HepG2 (cell line): ENCODE measurements at regions not wholly inside any gene's neighbourhood (a gene's known extent, or its start where the extent isn't known, plus 50 kb on each side); places are given as distances from the start of the nearest gene placed in this dataset.
A peak's percentile ranks its signal among the peaks of the same experiment; 100 is the strongest.

Experiments
- ATAC-seq: fragments of 200-7000 bp; cut with Tn5 transposase; 3 replicates; pipeline ENCODE4 v1.9.1; 2020; ENCODE audit warnings: mild to moderate bottlenecking, moderate library complexity
- BruUV-seq: library from RNA; stranded (reverse); fragments of 400-500 nt; replicated peaks from 2 replicates; lab custom pipeline; 2021; lab: Mats Ljungman, UMichigan
- CTCF ChIA-PET: fragments of 300-600 bp; formaldehyde crosslinking; extraction: SDS; loops from one replicate; lab custom pipeline; 2021; ENCODE audit warnings: low total read pairs, inconsistent platforms, low intra/inter-chr PET ratio; lab: Yijun Ruan, JAX
- POLR2A ChIA-PET: fragments of 350-600 bp; sonication (Branson Sonifier 250); formaldehyde crosslinking; loops from one replicate; lab custom pipeline; 2020; ENCODE audit warnings: antibody characterized with exemption, inconsistent platforms; lab: Yijun Ruan, JAX
- DNase-seq: peaks from one replicate; pipeline ENCODE4 v3.0.0-alpha.2; 2015; ENCODE audit warnings: low spot score
- FAIRE-seq: peaks from 3 replicates; lab custom pipeline; 2011; peaks lifted over from hg19 to GRCh38; lab: Jason Lieb, UNC
- H2AFZ ChIP-seq: one replicate; pipeline ENCODE4 v1.6.1; 2011; ENCODE audit warnings: low read length, inconsistent platforms
- H3K27ac ChIP-seq: fragments of 300-600 bp; 3 replicates; pipeline ENCODE4 v1.8.0; 2011; ENCODE audit warnings: mixed run types, mild to moderate bottlenecking, mixed read lengths, low read length, inconsistent platforms; ENCODE audit not compliant: insufficient read depth; ENCODE audit errors: extremely low read length
- H3K27me3 ChIP-seq, 2 experiments: fragments of 200-600 bp in 1 of 2; 2 replicates in 1 of 2; 3 replicates in 1 of 2; pipeline versions ENCODE4 v1.6.0 to v1.8.0; 2011; ENCODE audit warnings: low read length in 2 of 2, mild to moderate bottlenecking in 2 of 2, moderate library complexity in 2 of 2, inconsistent platforms in 1 of 2; ENCODE audit not compliant: insufficient read depth in 2 of 2, control insufficient read depth in 1 of 2
- H3K36me3 ChIP-seq, 2 experiments: fragments of 200-600 bp in 1 of 2; replicated peaks in 1 of 2; 2 replicates in 1 of 2; 3 replicates in 1 of 2; pipeline versions ENCODE4 v1.5.1 to v1.8.0; 2011; ENCODE audit warnings: low read length in 2 of 2, inconsistent platforms in 1 of 2; ENCODE audit not compliant: insufficient read depth in 2 of 2, control insufficient read depth in 1 of 2
- H3K4me1 ChIP-seq: 2 replicates; pipeline ENCODE4 v1.5.1; 2012; ENCODE audit warnings: low read length, inconsistent platforms; ENCODE audit not compliant: insufficient read depth
- H3K4me2 ChIP-seq: 2 replicates; pipeline ENCODE4 v1.6.0; 2011; ENCODE audit warnings: low read depth, low read length, inconsistent platforms
- H3K4me3 ChIP-seq, 3 experiments: fragments of 200-600 bp in 1 of 3; sonication (generic), shearing (Covaris generic) in 1 of 3; replicated peaks in 1 of 3; 2 replicates each; pipeline ENCODE4 v1.5.1; 2011 to 2016; ENCODE audit warnings: low read length in 3 of 3, inconsistent platforms in 2 of 3, low read depth in 2 of 3, mild to moderate bottlenecking in 2 of 3, control low read depth in 1 of 3, mixed read lengths in 1 of 3; ENCODE audit not compliant: insufficient read depth in 1 of 3
- H3K79me2 ChIP-seq: one replicate; pipeline ENCODE4 v1.6.1; 2011; ENCODE audit warnings: low read length, inconsistent platforms; ENCODE audit not compliant: insufficient read depth
- H3K9ac ChIP-seq: 2 replicates; pipeline ENCODE4 v1.6.0; 2011; ENCODE audit warnings: mild to moderate bottlenecking, low read depth, low read length, inconsistent platforms; ENCODE audit not compliant: insufficient read depth
- H3K9me3 ChIP-seq: 2 replicates; pipeline ENCODE4 v1.5.1; 2012; ENCODE audit warnings: mild to moderate bottlenecking, low read length
- H4K20me1 ChIP-seq: 2 replicates; pipeline ENCODE4 v1.6.0; 2011; ENCODE audit warnings: inconsistent platforms, mild to moderate bottlenecking, low read length, moderate library complexity; ENCODE audit not compliant: insufficient read depth
- ATF7 ChIP-seq, 2 experiments: fragments of 450-650 bp in 1 of 2; sonication (generic) in 1 of 2; formaldehyde crosslinking in 1 of 2; IDR thresholded peaks; 2 replicates each; pipeline versions ENCODE4 v1.4.0 to v1.6.1; 2016 to 2020; ENCODE audit warnings: antibody characterized with exemption in 1 of 2, mild to moderate bottlenecking in 1 of 2, missing genetic modification reagents in 1 of 2
- FOXO4 ChIP-seq: sonication (generic); formaldehyde crosslinking; conservative IDR thresholded peaks from 2 replicates; pipeline ENCODE4 v1.8.1; 2023; ENCODE audit warnings: missing genetic modification reagents
- PHB2 ChIP-seq: fragments of 450-650 bp; IDR thresholded peaks from 2 replicates; pipeline ENCODE4 v1.6.1; 2018; ENCODE audit not compliant: partially characterized antibody
- POGZ ChIP-seq: sonication (generic); formaldehyde crosslinking; IDR thresholded peaks from 2 replicates; pipeline ENCODE4 v1.4.0; 2020; ENCODE audit warnings: mild to moderate bottlenecking, missing genetic modification reagents
- RORA ChIP-seq: sonication (generic); formaldehyde crosslinking; IDR thresholded peaks from 2 replicates; pipeline ENCODE4 v1.5.0; 2020; ENCODE audit warnings: mild to moderate bottlenecking, missing genetic modification reagents, moderate library complexity
- SETDB1 ChIP-seq: sonication (generic); formaldehyde crosslinking; IDR thresholded peaks from 2 replicates; pipeline ENCODE4 v1.5.1; 2020; ENCODE audit warnings: missing genetic modification reagents, mild to moderate bottlenecking, borderline replicate concordance
- SMC3 ChIP-seq: IDR thresholded peaks from 2 replicates; pipeline ENCODE4 v1.6.1; 2011; ENCODE audit warnings: low read length, improper control_type of control experiment
- SOX6 ChIP-seq, 2 experiments: fragments of 450-650 bp in 1 of 2; sonication (generic) in 1 of 2; formaldehyde crosslinking in 1 of 2; IDR thresholded peaks; 2 replicates each; pipeline versions ENCODE4 v1.4.0 to v1.6.1; 2017 to 2020; ENCODE audit warnings: antibody characterized with exemption in 1 of 2, mild to moderate bottlenecking in 1 of 2, missing genetic modification reagents in 1 of 2
- ZMYM4 ChIP-seq: sonication (generic); formaldehyde crosslinking; IDR thresholded peaks from 2 replicates; pipeline ENCODE4 v1.8.1; 2023; ENCODE audit warnings: mild to moderate bottlenecking, missing genetic modification reagents
- ZNF224 ChIP-seq: sonication (generic); formaldehyde crosslinking; IDR thresholded peaks from 2 replicates; pipeline ENCODE4 v1.5.0; 2020; ENCODE audit warnings: mild to moderate bottlenecking, missing genetic modification reagents
- ZNF292 ChIP-seq: sonication (generic); formaldehyde crosslinking; IDR thresholded peaks from 2 replicates; pipeline ENCODE4 v1.8.1; 2022; ENCODE audit warnings: mild to moderate bottlenecking, low read depth, missing genetic modification reagents, borderline replicate concordance
- ZNF30 ChIP-seq: sonication (generic); formaldehyde crosslinking; IDR thresholded peaks from 2 replicates; pipeline ENCODE4 v1.5.0; 2020; ENCODE audit warnings: mild to moderate bottlenecking, missing genetic modification reagents
- ZNF687 ChIP-seq: sonication (generic); formaldehyde crosslinking; IDR thresholded peaks from 2 replicates; pipeline ENCODE4 v1.5.1; 2020; ENCODE audit warnings: mild to moderate bottlenecking, missing genetic modification reagents, moderate library complexity
- WGBS: methylation state at CpG from one replicate; pipeline ENCODE4 v1.1.6; 2017; ENCODE audit warnings: low lambda C conversion rate; 5-methylcytosine and 5-hydroxymethylcytosine counted together
- in situ Hi-C: cut with HindIII; loops from 2 replicates; pipeline ENCODE4 v1.10.0; 2017; ENCODE audit warnings: low pct_unique_long_range_greater_than_20kb; ENCODE audit not compliant: extremely low pct_ligation_motif_present
- intact Hi-C: fragments of 100-400 bp; cut with micrococcal nuclease; formaldehyde crosslinking; loops from one replicate; pipeline ENCODE4 v1.10.0; 2022; ENCODE audit not compliant: unreplicated experiment
- TF ChIP-seq, protein P1 (sequence below): sonication (generic); formaldehyde crosslinking; IDR thresholded peaks from 2 replicates; pipeline ENCODE4 v1.4.0; 2020; ENCODE audit warnings: mild to moderate bottlenecking, missing genetic modification reagents
- TF ChIP-seq, protein P2 (sequence below): sonication (generic); formaldehyde crosslinking; IDR thresholded peaks from 2 replicates; pipeline ENCODE4 v1.4.0; 2020; ENCODE audit warnings: missing genetic modification reagents, mild to moderate bottlenecking, borderline replicate concordance

DNA sequence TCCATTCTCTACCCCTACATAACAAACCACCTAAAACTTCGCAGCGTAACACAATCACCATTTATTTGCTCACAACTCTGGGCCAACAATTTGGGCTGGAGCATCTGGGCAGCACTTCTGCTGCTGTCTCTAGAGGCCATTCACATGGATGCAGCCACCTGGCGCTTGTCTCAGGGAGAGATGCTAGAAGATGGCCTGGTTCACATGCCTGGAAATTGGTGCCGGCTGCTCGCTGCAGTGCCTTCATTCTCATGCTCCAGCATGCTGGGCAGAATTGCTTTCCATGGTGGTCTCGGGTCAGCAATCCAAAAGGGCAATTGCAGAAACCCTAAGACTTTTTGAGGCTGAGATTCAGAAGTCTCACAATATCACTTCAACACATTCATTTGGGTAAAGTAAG lies 157.4 kb downstream of the SUCLG1 start:
- Histone ChIP-seq H3K27me3 (no peaks in the 10 kb centered on the region), H3K9me3 (peaks cover 18% of the 10 kb centered on the region), H3K79me2 (no peaks in the 10 kb centered on the region), H3K4me3 (no peak overlapping the region), H3K27ac (no peak overlapping the region), H3K36me3 (no peaks in the 10 kb centered on the region), H3K4me1 (peaks cover 67% of the 10 kb centered on the region), H4K20me1 (no peaks in the 10 kb centered on the region), H3K4me2 (no peak overlapping the region), H2AFZ (no peak overlapping the region), H3K9ac (no peak overlapping the region)
- ChIA-PET POLR2A (no interaction called here), CTCF (interaction anchor here (0.7 to 2.8 kb wide), 2 partner anchors 279 kb away, joined by 3 to 64 read pairs; no protein-coding TSS in a partner anchor)
- ATAC-seq (no peak), FAIRE-seq (no peak), DNase-seq (no peak)
- intact Hi-C loops (loop anchor here (2.0 to 5.0 kb wide), 4 partner anchors 119 to 1041 kb away; no protein-coding TSS in a partner anchor), in situ Hi-C loops (loop anchor here (5.0 kb wide), 1 partner anchor 279 kb away; no protein-coding TSS in a partner anchor)
- BruUV-seq = no TSS peak
- over 99% methylated on average over 6 of the region's 6 CpGs for WGBS
- TF ChIP-seq PHB2 (no peak), ZNF687 (peak; percentile 58), ZNF30 (CRISPR knock-in tag) (no peak), ATF7 (IDR thresholded peaks at IDR 0.05) (no peak), ATF7 (CRISPR knock-in tag; IDR thresholded peaks at IDR 0.05) (no peak), ZNF224 (CRISPR knock-in tag) (peak; percentile 52; the same call in 1 of the 2 replicates), POGZ (CRISPR knock-in tag) (no peak), FOXO4 (no peak), SOX6 (IDR thresholded peaks at IDR 0.05) (no peak), SOX6 (CRISPR knock-in tag; IDR thresholded peaks at IDR 0.05) (peak; percentile 12; the same call in 1 of the 2 replicates), RORA (CRISPR knock-in tag) (no peak), SETDB1 (no peak), ZMYM4 (peak; percentile 14; the same call in 1 of the 2 replicates), ZNF292 (no peak), SMC3 (no peak)
- TF ChIP-seq, protein P1, sequence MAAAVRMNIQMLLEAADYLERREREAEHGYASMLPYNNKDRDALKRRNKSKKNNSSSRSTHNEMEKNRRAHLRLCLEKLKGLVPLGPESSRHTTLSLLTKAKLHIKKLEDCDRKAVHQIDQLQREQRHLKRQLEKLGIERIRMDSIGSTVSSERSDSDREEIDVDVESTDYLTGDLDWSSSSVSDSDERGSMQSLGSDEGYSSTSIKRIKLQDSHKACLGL = no peak
- TF ChIP-seq, protein P2, sequence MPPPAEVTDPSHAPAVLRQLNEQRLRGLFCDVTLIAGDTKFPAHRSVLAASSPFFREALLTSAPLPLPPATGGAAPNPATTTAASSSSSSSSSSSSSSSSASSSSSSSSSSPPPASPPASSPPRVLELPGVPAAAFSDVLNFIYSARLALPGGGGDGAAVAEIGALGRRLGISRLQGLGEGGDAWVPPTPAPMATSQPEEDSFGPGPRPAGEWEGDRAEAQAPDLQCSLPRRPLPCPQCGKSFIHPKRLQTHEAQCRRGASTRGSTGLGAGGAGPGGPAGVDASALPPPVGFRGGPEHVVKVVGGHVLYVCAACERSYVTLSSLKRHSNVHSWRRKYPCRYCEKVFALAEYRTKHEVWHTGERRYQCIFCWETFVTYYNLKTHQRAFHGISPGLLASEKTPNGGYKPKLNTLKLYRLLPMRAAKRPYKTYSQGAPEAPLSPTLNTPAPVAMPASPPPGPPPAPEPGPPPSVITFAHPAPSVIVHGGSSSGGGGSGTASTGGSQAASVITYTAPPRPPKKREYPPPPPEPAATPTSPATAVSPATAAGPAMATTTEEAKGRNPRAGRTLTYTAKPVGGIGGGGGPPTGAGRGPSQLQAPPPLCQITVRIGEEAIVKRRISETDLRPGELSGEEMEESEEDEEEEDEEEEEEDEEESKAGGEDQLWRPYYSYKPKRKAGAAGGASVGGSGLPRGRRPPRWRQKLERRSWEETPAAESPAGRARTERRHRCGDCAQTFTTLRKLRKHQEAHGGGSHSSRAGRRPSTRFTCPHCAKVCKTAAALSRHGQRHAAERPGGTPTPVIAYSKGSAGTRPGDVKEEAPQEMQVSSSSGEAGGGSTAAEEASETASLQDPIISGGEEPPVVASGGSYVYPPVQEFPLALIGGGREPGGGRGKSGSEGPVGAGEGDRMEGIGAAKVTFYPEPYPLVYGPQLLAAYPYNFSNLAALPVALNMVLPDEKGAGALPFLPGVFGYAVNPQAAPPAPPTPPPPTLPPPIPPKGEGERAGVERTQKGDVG (CRISPR knock-in tag) = peak; percentile 49; the same call in 1 of the 2 replicates
